Lower leg skin (tissue), 3 donors: ENCODE measurements at regions not wholly inside any gene's neighbourhood (a gene's known extent, or its start where the extent isn't known, plus 50 kb on each side); places are given as distances from the start of the nearest gene placed in this dataset.

Experiments used
- POLR2A ChIP-seq, 2 donors: fragments of 450-650 bp; IDR thresholded peaks; one replicate each; pipeline ENCODE4 v1.6.1; 2016 to 2017; ENCODE audit warnings: antibody characterized with exemption in 2 of 2, mild to moderate bottlenecking in 1 of 2, moderate library complexity in 1 of 2
- TF ChIP-seq, protein P1 (sequence below), 3 donors: fragments of 450-650 bp; IDR thresholded peaks; one replicate each; pipeline ENCODE4 v1.5.1; 2016; ENCODE audit warnings: antibody characterized with exemption in 3 of 3, mild to moderate bottlenecking in 3 of 3, moderate library complexity in 2 of 3

GRCh38 chr3:162601101-162601670 lies 1104.6 kb downstream of the OTOL1 start:
- TF ChIP-seq, protein P1, sequence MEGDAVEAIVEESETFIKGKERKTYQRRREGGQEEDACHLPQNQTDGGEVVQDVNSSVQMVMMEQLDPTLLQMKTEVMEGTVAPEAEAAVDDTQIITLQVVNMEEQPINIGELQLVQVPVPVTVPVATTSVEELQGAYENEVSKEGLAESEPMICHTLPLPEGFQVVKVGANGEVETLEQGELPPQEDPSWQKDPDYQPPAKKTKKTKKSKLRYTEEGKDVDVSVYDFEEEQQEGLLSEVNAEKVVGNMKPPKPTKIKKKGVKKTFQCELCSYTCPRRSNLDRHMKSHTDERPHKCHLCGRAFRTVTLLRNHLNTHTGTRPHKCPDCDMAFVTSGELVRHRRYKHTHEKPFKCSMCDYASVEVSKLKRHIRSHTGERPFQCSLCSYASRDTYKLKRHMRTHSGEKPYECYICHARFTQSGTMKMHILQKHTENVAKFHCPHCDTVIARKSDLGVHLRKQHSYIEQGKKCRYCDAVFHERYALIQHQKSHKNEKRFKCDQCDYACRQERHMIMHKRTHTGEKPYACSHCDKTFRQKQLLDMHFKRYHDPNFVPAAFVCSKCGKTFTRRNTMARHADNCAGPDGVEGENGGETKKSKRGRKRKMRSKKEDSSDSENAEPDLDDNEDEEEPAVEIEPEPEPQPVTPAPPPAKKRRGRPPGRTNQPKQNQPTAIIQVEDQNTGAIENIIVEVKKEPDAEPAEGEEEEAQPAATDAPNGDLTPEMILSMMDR (IDR thresholded peaks at IDR 0.05): no peak
- TF ChIP-seq POLR2A (IDR thresholded peaks at IDR 0.05): no peak
